ENCODE measurements at regions not wholly inside any gene's neighbourhood (a gene's known extent, or its start where the extent isn't known, plus 50 kb on each side); places are given as distances from the start of the nearest gene placed in this dataset.

DNA sequence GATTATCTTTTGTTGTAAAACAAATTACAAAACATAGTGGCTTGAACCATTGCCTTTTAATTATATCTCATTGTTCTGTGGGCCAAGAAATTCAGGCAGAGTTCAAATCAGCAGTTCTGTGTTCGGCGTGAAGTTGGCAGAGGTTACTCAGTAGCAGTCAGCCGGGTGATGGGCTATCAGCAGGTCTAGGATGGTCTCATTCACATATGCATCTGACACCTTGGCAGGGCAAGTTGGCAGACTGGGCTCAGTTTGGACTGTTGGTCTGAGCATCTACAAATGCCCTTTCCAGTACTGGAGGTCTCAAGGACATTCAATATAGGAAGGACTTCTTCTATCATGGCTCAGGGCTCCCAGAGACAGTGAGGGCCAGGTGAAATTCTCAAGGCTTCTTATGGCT is 51.2 kb upstream of the ITGA11 start:
- TF ChIP-seq ZFX (IDR thresholded peaks at IDR 0.05): no peak
- TF ChIP-seq, protein P1, sequence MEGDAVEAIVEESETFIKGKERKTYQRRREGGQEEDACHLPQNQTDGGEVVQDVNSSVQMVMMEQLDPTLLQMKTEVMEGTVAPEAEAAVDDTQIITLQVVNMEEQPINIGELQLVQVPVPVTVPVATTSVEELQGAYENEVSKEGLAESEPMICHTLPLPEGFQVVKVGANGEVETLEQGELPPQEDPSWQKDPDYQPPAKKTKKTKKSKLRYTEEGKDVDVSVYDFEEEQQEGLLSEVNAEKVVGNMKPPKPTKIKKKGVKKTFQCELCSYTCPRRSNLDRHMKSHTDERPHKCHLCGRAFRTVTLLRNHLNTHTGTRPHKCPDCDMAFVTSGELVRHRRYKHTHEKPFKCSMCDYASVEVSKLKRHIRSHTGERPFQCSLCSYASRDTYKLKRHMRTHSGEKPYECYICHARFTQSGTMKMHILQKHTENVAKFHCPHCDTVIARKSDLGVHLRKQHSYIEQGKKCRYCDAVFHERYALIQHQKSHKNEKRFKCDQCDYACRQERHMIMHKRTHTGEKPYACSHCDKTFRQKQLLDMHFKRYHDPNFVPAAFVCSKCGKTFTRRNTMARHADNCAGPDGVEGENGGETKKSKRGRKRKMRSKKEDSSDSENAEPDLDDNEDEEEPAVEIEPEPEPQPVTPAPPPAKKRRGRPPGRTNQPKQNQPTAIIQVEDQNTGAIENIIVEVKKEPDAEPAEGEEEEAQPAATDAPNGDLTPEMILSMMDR (conservative IDR thresholded peaks at IDR 0.05): no peak
